ENCODE measurements at regions not wholly inside any gene's neighbourhood (a gene's known extent, or its start where the extent isn't known, plus 50 kb on each side); places are given as distances from the start of the nearest gene placed in this dataset.
"Not testable (repeated sequence)": the region's sequence is repeated elsewhere in the genome, so short reads cannot be mapped to it uniquely, and the experiment has no call there.

- H3K27ac Mint-ChIP-seq; H3K4me3 Mint-ChIP-seq; H3K9me3 Mint-ChIP-seq; H3K27me3 Mint-ChIP-seq; H3K36me3 Mint-ChIP-seq (ENCODE audit: low read depth): not testable (repeated sequence)
- peaks cover 30% of the 10 kb centered on the region for H3K4me1 Mint-ChIP-seq (ENCODE audit: low read depth)
Measured at GRCh38 chr2:87315183-87315902, 293.7 kb upstream of the PLGLB1 start.

GRCh38 chr2:87317193-87317592 is 295.5 kb upstream of the PLGLB1 start:
- H3K27me3 Mint-ChIP-seq; H3K36me3 Mint-ChIP-seq (ENCODE audit: low read depth); H3K9me3 Mint-ChIP-seq; H3K4me3 Mint-ChIP-seq; H3K27ac Mint-ChIP-seq: not testable (repeated sequence)
- peaks cover 29% of the 10 kb centered on the region for H3K4me1 Mint-ChIP-seq (ENCODE audit: low read depth)

- H3K36me3 Mint-ChIP-seq (ENCODE audit: low read depth) = not testable (repeated sequence)
Measured at GRCh38 chr2:87318814-87319491, 297.3 kb upstream of the PLGLB1 start.

GRCh38 chr2:87319705-87320104 is 298.1 kb upstream of the PLGLB1 start:
- H3K36me3 Mint-ChIP-seq (ENCODE audit: low read depth); H3K27ac Mint-ChIP-seq; H3K4me3 Mint-ChIP-seq; H3K9me3 Mint-ChIP-seq; H3K27me3 Mint-ChIP-seq: not testable (repeated sequence)
- H3K4me1 Mint-ChIP-seq (ENCODE audit: low read depth) = peaks cover 23% of the 10 kb centered on the region

More at GRCh38 chr2:87318814-87319491, 297.3 kb upstream of the PLGLB1 start:
- H3K4me1 Mint-ChIP-seq (ENCODE audit: low read depth) = peaks cover 23% of the 10 kb centered on the region
- H3K27ac Mint-ChIP-seq, H3K4me3 Mint-ChIP-seq, H3K9me3 Mint-ChIP-seq, H3K27me3 Mint-ChIP-seq: not testable (repeated sequence)

- peaks cover 24% of the 10 kb centered on the region for H3K4me1 Mint-ChIP-seq (ENCODE audit: low read depth)
- not testable (repeated sequence) for H3K27me3 Mint-ChIP-seq; H3K4me3 Mint-ChIP-seq; H3K9me3 Mint-ChIP-seq; H3K36me3 Mint-ChIP-seq (ENCODE audit: low read depth); H3K27ac Mint-ChIP-seq
Measured at GRCh38 chr2:87321201-87321600, 299.6 kb upstream of the PLGLB1 start.

- not testable (repeated sequence) for H3K27me3 Mint-ChIP-seq; H3K9me3 Mint-ChIP-seq; H3K36me3 Mint-ChIP-seq (ENCODE audit: low read depth)
- peak overlapping the region; percentile 64 for H3K4me3 Mint-ChIP-seq
- peak overlapping the region; percentile 78 for H3K27ac Mint-ChIP-seq
- peaks cover 22% of the 10 kb centered on the region for H3K4me1 Mint-ChIP-seq (ENCODE audit: low read depth)
Measured at GRCh38 chr2:87324335-87325041, 302.8 kb upstream of the PLGLB1 start.

GRCh38 chr2:87325042-87325910 is 303.6 kb upstream of the PLGLB1 start:
- H3K36me3 Mint-ChIP-seq (ENCODE audit: low read depth); H3K9me3 Mint-ChIP-seq; H3K27me3 Mint-ChIP-seq; H3K4me3 Mint-ChIP-seq: not testable (repeated sequence)
- peak overlapping the region; percentile 65 for H3K27ac Mint-ChIP-seq
- peaks cover 22% of the 10 kb centered on the region for H3K4me1 Mint-ChIP-seq (ENCODE audit: low read depth)

GRCh38 chr2:87325911-87326294 is 304.3 kb upstream of the PLGLB1 start:
- not testable (repeated sequence) for H3K4me3 Mint-ChIP-seq; H3K9me3 Mint-ChIP-seq; H3K36me3 Mint-ChIP-seq (ENCODE audit: low read depth); H3K27me3 Mint-ChIP-seq
- peak overlapping the region; percentile 65 for H3K27ac Mint-ChIP-seq
- H3K4me1 Mint-ChIP-seq (ENCODE audit: low read depth) = peaks cover 22% of the 10 kb centered on the region

- H3K4me1 Mint-ChIP-seq (ENCODE audit: low read depth) = peaks cover 22% of the 10 kb centered on the region
- not testable (repeated sequence) for H3K27me3 Mint-ChIP-seq; H3K36me3 Mint-ChIP-seq (ENCODE audit: low read depth); H3K9me3 Mint-ChIP-seq; H3K4me3 Mint-ChIP-seq; H3K27ac Mint-ChIP-seq
Measured at GRCh38 chr2:87326754-87327153, 305.1 kb upstream of the PLGLB1 start.

- not testable (repeated sequence) for H3K27ac Mint-ChIP-seq; H3K27me3 Mint-ChIP-seq; H3K4me3 Mint-ChIP-seq; H3K36me3 Mint-ChIP-seq (ENCODE audit: low read depth); H3K9me3 Mint-ChIP-seq
- H3K4me1 Mint-ChIP-seq (ENCODE audit: low read depth) = peaks cover 22% of the 10 kb centered on the region
Measured at GRCh38 chr2:87327648-87328371, 306.2 kb upstream of the PLGLB1 start.

- peaks cover 12% of the 10 kb centered on the region for H3K4me1 Mint-ChIP-seq (ENCODE audit: low read depth)
- H3K4me3 Mint-ChIP-seq; H3K27ac Mint-ChIP-seq; H3K27me3 Mint-ChIP-seq; H3K9me3 Mint-ChIP-seq; H3K36me3 Mint-ChIP-seq (ENCODE audit: low read depth): not testable (repeated sequence)
Measured at GRCh38 chr2:87329529-87329928, 307.9 kb upstream of the PLGLB1 start.

- H3K27me3 Mint-ChIP-seq; H3K27ac Mint-ChIP-seq; H3K4me1 Mint-ChIP-seq (ENCODE audit: low read depth); H3K4me3 Mint-ChIP-seq; H3K36me3 Mint-ChIP-seq (ENCODE audit: low read depth); H3K9me3 Mint-ChIP-seq: not testable (repeated sequence)
Measured at GRCh38 chr2:87330486-87330885, 308.8 kb upstream of the PLGLB1 start.

GRCh38 chr2:87331940-87332583 is 310.4 kb upstream of the PLGLB1 start:
- not testable (repeated sequence) for H3K27me3 Mint-ChIP-seq; H3K27ac Mint-ChIP-seq; H3K4me1 Mint-ChIP-seq (ENCODE audit: low read depth); H3K4me3 Mint-ChIP-seq; H3K9me3 Mint-ChIP-seq; H3K36me3 Mint-ChIP-seq (ENCODE audit: low read depth)

GRCh38 chr2:87334888-87335287 is 313.2 kb upstream of the PLGLB1 start:
- not testable (repeated sequence) for H3K27ac Mint-ChIP-seq; H3K27me3 Mint-ChIP-seq; H3K9me3 Mint-ChIP-seq; H3K36me3 Mint-ChIP-seq (ENCODE audit: low read depth); H3K4me1 Mint-ChIP-seq (ENCODE audit: low read depth); H3K4me3 Mint-ChIP-seq
